ENCODE measurements at regions not wholly inside any gene's neighbourhood (a gene's known extent, or its start where the extent isn't known, plus 50 kb on each side); places are given as distances from the start of the nearest gene placed in this dataset.

GRCh38 chr11:114982141-114982540 lies 303.8 kb downstream of the NXPE2 start:
- TF ChIP-seq CTCF (IDR thresholded peaks at IDR 0.05) (no peak), REST (IDR thresholded peaks at IDR 0.05; ENCODE audit: insufficient read depth in 1 of 2, low read depth in 2 of 2, low read length in 1 of 2) (no peak), TCF7L2 (IDR thresholded peaks at IDR 0.05; ENCODE audit: low read depth, low read length) (no peak)

Measured in Panc1 (cell line).